Eye (tissue), 1 donor: ENCODE measurements at regions not wholly inside any gene's neighbourhood (a gene's known extent, or its start where the extent isn't known, plus 50 kb on each side); places are given as distances from the start of the nearest gene placed in this dataset.
"Not testable (repeated sequence)": the region's sequence is repeated elsewhere in the genome, so short reads cannot be mapped to it uniquely, and the experiment has no call there.

Experiments
- DNase-seq: peaks from one replicate; pipeline ENCODE4 v3.0.0-alpha.2; 2015

DNA sequence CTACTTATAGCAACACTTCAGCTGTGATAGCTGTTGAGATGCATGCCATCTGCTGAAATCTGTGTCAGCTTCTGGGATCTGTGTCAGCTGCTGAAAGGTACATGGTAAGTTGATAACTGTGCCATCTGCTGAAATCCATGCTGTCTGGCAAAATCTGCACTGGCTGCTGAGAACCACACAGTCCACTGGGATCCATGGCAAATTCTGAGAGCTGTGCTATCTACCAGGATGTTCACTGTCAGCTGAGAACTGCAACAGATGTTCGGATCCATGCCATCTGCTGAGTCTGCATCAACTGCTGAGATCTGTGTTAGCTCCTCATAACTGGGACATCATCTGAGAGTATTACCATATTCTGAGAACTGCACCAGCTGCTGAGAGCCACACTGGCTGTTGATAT lies 430.5 kb upstream of the POU3F4 start:
- DNase-seq = no peak

DNA sequence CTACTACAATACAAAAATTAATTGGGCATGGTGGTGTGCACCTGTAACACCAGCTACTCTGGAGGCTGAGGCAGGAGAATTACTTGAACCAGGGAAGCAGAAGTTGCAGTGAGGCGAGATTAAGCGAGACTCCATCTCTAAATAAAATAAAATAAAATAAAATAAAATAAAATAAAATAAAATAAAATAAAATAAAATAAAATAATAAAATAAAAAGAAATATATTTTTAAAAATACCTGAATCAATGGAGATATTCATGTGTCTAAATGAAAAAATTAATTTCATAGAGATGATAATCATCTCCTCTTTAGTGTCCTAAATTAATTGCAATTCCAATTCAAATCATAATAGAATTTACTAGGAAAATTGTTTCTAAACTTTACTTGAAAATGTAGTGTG lies 406.1 kb upstream of the POU3F4 start:
- DNase-seq = no peak

DNA sequence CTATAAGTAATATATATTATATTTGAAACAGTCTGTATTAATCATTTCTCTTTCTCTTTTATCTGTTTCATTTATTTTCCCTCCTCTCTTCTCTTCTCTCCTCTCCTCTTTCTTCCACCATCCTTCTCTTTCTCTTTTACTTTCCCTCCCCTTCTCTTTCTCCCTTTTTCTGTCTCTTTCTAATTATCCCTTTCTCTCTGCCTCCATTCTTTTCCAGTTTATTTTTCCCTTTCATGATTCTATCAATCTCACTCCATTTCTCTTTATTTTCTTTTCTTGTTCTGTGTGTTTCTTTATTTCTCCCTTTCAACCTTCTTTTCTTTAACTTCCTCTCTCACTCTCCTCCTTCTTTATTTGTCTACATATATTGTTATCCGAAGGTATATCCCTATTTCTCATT lies 399.8 kb upstream of the POU3F4 start:
- DNase-seq = no peak

DNA sequence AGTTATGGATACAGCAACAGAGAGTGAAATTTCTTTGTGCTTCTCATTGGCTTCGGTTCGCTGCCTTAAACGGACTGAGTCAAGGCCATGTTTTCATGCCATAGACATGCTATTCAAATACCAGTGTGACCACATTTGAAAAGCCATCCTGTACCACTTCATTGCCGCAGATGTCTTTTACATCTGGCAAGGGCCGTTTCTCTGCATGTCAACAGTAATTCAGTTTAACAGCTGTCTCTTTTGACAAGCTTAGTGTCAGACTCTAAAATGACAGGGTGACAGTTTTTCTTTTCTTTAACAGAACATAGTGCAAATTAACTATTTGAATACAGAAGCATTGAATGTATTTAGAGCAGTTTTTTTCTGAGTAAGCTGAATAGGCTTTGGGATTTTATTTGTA lies 362.2 kb upstream of the POU3F4 start:
- DNase-seq = peak; percentile 6

DNA sequence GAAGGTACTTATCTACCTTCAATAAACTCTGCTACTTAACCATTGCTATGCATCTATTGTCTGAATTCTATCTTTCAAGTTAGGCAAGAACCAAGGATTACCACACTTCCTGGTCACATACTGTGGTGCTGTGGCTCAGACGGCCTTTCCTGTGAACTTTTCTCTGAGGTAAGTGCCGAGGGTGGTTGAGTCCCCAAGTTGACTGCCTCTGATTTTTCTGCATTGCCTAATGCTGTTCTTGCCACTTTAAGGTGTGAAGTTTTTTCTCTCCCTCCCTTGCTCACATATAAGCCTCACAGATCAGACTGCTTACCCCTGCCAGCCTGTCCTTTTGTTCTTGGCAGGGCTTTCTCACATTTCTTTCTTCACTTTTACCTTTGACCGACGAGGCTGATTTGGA lies 348.0 kb upstream of the POU3F4 start:
- no peak for DNase-seq

DNA sequence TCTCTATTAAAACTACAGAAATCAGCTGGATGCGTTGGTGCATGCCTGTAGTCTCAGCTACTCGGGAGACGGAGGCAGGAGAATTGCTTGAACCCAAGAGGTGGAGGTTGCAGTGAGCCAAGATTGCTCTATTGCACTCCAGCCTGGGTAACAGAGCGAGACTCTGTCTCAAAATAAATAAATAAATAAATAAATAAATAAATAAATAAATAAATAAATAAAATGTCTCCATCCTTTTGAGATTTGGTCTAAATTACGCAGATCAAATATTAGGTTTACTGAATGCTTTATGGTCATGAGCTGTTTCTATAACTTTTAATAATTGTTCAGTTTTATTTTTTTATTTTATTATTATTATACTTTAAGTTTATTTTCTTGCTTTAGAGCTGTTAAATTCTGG lies 344.0 kb upstream of the POU3F4 start:
- DNase-seq = not testable (repeated sequence)

DNA sequence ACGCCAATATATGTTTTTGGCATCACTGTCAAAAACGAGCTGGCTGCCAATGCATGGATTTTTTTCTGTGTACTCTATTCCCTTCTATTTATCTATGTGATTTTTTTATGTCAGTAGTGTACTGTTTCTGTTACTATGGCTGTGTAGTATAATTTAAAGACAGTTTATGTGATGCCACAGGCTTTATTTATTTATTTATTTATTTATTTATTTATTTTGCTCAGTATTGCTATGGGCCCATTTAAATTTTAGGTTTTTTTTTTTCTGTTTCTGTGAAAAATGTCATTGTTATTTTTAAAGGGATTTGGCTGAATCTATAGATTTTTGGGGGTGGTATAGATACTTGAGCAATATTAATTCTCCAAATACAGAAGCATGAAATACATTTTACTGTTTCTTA lies 338.4 kb upstream of the POU3F4 start:
- no peak for DNase-seq

DNA sequence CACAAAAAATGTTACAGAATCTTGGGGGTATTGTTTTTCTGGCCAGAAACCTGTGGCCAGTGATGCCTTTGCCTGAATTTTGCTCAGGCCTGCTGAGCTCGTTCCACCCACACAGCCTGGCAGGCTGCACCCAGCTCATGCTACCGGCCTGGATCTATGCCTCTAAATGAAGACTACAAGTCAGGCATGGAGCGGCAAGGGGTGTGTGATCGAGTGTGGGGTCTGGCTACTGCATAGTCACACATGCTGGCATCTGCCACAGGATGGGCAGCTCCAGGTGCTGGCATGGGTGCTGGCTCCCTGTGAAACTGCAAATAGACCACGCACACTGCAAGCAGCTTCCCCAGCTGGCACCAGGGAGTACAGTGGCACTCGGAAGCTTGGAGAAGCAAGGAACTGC lies 323.1 kb upstream of the POU3F4 start:
- DNase-seq = no peak

DNA sequence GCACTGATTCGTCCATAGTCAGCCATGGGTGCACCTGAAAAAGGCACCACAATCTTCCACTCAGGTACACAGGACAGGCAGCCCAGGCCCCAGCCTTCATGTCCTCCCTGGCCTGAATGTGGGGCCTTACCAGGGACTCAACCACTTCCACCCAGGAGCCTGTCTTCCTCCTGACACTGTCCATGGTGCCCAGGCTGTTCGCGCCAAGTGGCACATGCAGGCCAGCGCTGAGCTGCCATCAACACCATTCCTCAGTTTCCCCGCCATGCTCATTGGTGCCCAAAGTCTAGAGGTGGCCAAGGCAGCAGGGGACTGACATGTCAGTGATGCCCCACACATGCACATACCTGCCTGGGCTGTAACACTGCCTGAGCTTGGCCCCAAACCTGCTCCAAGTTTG lies 322.2 kb upstream of the POU3F4 start:
- DNase-seq = no peak

DNA sequence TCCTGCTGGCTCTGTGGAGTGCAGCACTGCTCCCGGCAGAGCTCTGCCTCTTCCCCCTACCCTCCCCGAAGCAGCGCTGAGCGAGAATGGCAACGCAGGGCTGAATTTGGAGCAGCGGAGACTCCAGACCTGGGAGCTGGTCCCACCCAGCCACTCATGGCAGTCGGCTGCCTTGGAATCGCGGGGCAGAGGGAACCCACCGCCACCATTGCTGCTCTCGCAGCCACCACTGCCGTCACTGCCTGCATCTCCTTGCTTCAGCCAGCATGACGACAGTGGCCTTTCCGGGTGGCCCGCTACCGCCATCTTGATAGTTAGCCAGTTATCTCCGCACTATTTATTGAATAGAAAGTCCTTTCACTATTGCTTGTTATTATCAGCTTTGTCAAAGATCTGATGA lies 321.5 kb upstream of the POU3F4 start:
- no peak for DNase-seq
